GM12878 (cell line): ENCODE measurements at regions not wholly inside any gene's neighbourhood (a gene's known extent, or its start where the extent isn't known, plus 50 kb on each side); places are given as distances from the start of the nearest gene placed in this dataset.

Experiments
- ATAC-seq: fragments of 200-7000 bp; cut with Tn5 transposase; 3 replicates; pipeline ENCODE4 v1.9.1; 2020; ENCODE audit warnings: mild to moderate bottlenecking, moderate library complexity
- BruUV-seq: library from RNA; stranded (reverse); fragments of 400-500 nt; replicated peaks from 2 replicates; lab custom pipeline; 2021; lab: Mats Ljungman, UMichigan
- CTCF ChIA-PET: fragments of 300-600 bp; sonication (Branson Sonifier 250); formaldehyde crosslinking; extraction: SDS; loops from one replicate; lab custom pipeline; 2021; ENCODE audit warnings: inconsistent platforms; lab: Yijun Ruan, JAX
- POLR2A ChIA-PET: fragments of 350-600 bp; formaldehyde crosslinking; extraction: SDS; loops from one replicate; lab custom pipeline; 2021; ENCODE audit warnings: inconsistent platforms; lab: Charles Lee
- RAD21 ChIA-PET: fragments of 300-600 bp; sonication (Branson Sonifier 250); formaldehyde crosslinking; loops from one replicate; lab custom pipeline; 2023; ENCODE audit warnings: antibody characterized with exemption; ENCODE audit not compliant: unreplicated experiment; lab: Charles Lee
- SMC1A ChIA-PET: fragments of 300-600 bp; sonication (Branson Sonifier 250); formaldehyde crosslinking; loops from one replicate; lab custom pipeline; 2023; ENCODE audit not compliant: unreplicated experiment, uncharacterized antibody; lab: Charles Lee
- DNase-seq: peaks from one replicate; pipeline ENCODE4 v3.0.0-alpha.2; 2011; ENCODE audit warnings: low read depth, low spot score
- FAIRE-seq: peaks from 3 replicates; lab custom pipeline; 2011; peaks lifted over from hg19 to GRCh38; lab: Jason Lieb, UNC
- H2AFZ ChIP-seq: 2 replicates; pipeline ENCODE4 v1.6.0; 2011; ENCODE audit warnings: low read depth, low read length, control low read depth; ENCODE audit not compliant: control insufficient read depth
- H3K27ac ChIP-seq: 2 replicates; pipeline ENCODE4 v1.5.1; 2011; ENCODE audit warnings: control low read depth; ENCODE audit not compliant: control insufficient read depth, insufficient read depth
- H3K27me3 ChIP-seq, 2 experiments: replicated peaks in 1 of 2; 2 replicates each; pipeline versions ENCODE4 v1.6.0 to v1.6.1; 2011; ENCODE audit warnings: low read length in 1 of 2; ENCODE audit not compliant: control insufficient read depth in 2 of 2, insufficient read depth in 2 of 2
- H3K36me3 ChIP-seq, 2 experiments: 2 replicates each; pipeline ENCODE4 v1.5.1; 2011; ENCODE audit warnings: low read length in 1 of 2; ENCODE audit not compliant: control insufficient read depth in 2 of 2, insufficient read depth in 2 of 2
- H3K4me1 ChIP-seq: 2 replicates; pipeline ENCODE4 v1.6.1; 2011; ENCODE audit warnings: mild to moderate bottlenecking, low read length, moderate library complexity, mixed read lengths; ENCODE audit not compliant: control insufficient read depth, insufficient read depth
- H3K4me2 ChIP-seq: 2 replicates; pipeline ENCODE4 v1.6.0; 2011; ENCODE audit warnings: control low read depth; ENCODE audit not compliant: control insufficient read depth, insufficient read depth
- H3K4me3 ChIP-seq: fragments of 200-600 bp; sonication (generic); 2 replicates; pipeline ENCODE4 v1.5.1; 2016
- H3K79me2 ChIP-seq: 2 replicates; pipeline ENCODE4 v1.6.0; 2011; ENCODE audit warnings: low read length; ENCODE audit not compliant: control insufficient read depth, insufficient read depth
- H3K9ac ChIP-seq: 2 replicates; pipeline ENCODE4 v1.8.0; 2011; ENCODE audit warnings: low read length, control low read depth, mixed read lengths; ENCODE audit not compliant: control insufficient read depth, insufficient read depth
- H3K9me3 ChIP-seq: replicated peaks from 3 replicates; pipeline ENCODE4 v1.5.1; 2011; ENCODE audit warnings: mild to moderate bottlenecking, low read length; ENCODE audit not compliant: control insufficient read depth, insufficient read depth
- H4K20me1 ChIP-seq: 2 replicates; pipeline ENCODE4 v1.6.0; 2011; ENCODE audit not compliant: control insufficient read depth, insufficient read depth
- CUX1 ChIP-seq: IDR thresholded peaks from 2 replicates; pipeline ENCODE4 v1.6.1; 2012; ENCODE audit warnings: improper control_type of control experiment, low read depth, low read length; ENCODE audit not compliant: insufficient replicate concordance
- FOXK2 ChIP-seq: fragments of 450-650 bp; IDR thresholded peaks from 2 replicates; pipeline ENCODE4 v1.6.1; 2017; ENCODE audit warnings: mild to moderate bottlenecking, moderate library complexity
- GATAD2B ChIP-seq: fragments of 450-650 bp; conservative IDR thresholded peaks from 2 replicates; pipeline ENCODE4 v1.6.1; 2017; ENCODE audit warnings: low read depth, mild to moderate bottlenecking, moderate library complexity
- RB1 ChIP-seq: fragments of 450-650 bp; formaldehyde crosslinking; IDR thresholded peaks from 2 replicates; pipeline ENCODE4 v1.6.1; 2017; ENCODE audit warnings: mild to moderate bottlenecking, borderline replicate concordance
- WGBS: methylation state at CpG from one replicate; pipeline ENCODE4 v1.1.6; 2016; ENCODE audit warnings: low lambda C conversion rate; ENCODE audit not compliant: insufficient replicate concordance, insufficient coverage; ENCODE audit errors: missing lambda C conversion rate; 5-methylcytosine and 5-hydroxymethylcytosine counted together
- in situ Hi-C: fragments of 300-500 bp; cut with MboI; formaldehyde crosslinking; loops from 9 replicates; pipeline ENCODE4 v1.14.3; 2018; ENCODE audit warnings: mixed read lengths
- intact Hi-C: fragments of 100-400 bp; cut with micrococcal nuclease; formaldehyde crosslinking; loops from one replicate; pipeline ENCODE4 v1.14.2; 2022; ENCODE audit not compliant: unreplicated experiment

- TF ChIP-seq CUX1 (no peak), RB1 (no peak), GATAD2B (no peak)
Measured at GRCh38 chr12:58765076-58765475, 155.2 kb downstream of the LRIG3 start (continued).

DNA sequence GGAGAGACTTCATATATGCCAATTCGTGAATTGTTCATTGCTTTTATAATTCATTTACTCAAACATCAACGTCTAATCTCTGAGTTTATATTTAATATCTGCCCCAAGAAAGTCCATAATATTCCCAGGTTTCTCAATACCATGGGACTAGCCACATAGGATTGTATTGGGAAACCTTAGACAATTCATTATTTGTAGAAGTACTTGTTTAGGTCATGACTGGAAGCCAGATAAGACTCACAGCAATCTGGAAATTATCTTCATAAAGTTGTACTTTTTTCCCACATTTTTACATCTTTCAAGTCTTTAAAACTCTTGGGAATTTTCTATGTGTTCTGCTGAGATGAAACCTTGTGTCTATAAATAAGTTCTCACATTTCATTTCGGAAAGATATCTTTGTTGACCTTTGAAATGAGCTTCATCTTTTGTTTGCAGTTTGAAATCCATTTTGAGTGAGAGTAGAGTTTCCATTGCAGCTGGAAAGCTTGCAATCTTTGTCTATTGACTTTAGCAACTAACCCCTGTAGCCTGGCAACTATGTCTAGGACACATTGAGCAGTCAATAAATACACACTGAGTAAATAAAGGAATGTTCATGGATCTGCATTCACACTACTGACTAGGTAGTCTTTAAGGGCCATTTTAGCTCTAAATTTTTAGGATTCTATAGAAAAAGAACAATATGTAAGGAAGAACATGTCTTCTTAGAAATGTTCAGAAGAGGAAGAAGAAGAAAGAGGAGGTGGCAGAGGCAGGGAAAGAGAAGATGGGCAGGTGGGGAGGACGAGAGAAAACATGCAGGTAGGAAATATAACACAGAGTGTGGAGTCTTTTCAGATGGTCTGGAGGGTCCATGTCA lies 154.4 kb downstream of the LRIG3 start:
- FAIRE-seq: no peak
- H3K9ac ChIP-seq: no peak overlapping the region
- ChIA-PET SMC1A (no interaction called here), CTCF (no interaction called here), RAD21 (no interaction called here), POLR2A (no interaction called here)
- H3K9me3 ChIP-seq: no peaks in the 10 kb centered on the region
- no peak overlapping the region for H2AFZ ChIP-seq
- no peak overlapping the region for H3K4me3 ChIP-seq
- in situ Hi-C loops: no loop called here
- H3K79me2 ChIP-seq: no peaks in the 10 kb centered on the region
- H4K20me1 ChIP-seq: no peaks in the 10 kb centered on the region
- BruUV-seq: no TSS peak
- H3K36me3 ChIP-seq: no peaks in the 10 kb centered on the region
- no peak for ATAC-seq
- H3K27ac ChIP-seq: no peak overlapping the region
- WGBS: 11% methylated on average over 4 of the region's 4 CpGs
- no peak for TF ChIP-seq FOXK2
- H3K4me1 ChIP-seq: no peaks in the 10 kb centered on the region
- no peak overlapping the region for H3K4me2 ChIP-seq
- intact Hi-C loops: no loop called here
- DNase-seq: no peak
- H3K27me3 ChIP-seq: no peaks in the 10 kb centered on the region
